IPS-NIHi7 (cell line): ENCODE measurements at regions not wholly inside any gene's neighbourhood (a gene's known extent, or its start where the extent isn't known, plus 50 kb on each side); places are given as distances from the start of the nearest gene placed in this dataset.

Experiments used
- DNase-seq: peaks from one replicate; pipeline ENCODE4 v3.0.0; 2012; ENCODE audit warnings: mixed read lengths; ENCODE audit errors: extremely low spot score

DNA sequence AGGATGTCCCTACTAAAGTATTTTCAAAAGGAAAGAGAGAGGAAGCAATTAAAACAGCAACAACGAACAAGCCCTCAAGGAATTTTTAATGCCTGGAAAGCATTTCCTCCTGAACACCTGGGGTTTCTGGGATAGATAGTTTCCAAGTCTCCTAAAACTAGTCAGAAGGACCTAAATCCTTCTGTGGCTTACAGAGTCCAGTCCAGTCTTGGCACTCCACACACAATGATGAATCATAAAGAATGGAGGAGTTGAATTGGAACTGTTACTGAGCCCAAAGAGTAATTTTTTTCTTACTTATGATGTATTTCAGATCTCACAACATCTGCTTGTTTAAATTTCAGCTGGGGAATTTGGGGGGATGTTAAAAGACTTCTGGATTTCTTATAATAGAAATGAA lies 144.6 kb upstream of the SETBP1 start:
- DNase-seq = no peak

GRCh38 chr18:44536619-44537018 lies 144.1 kb upstream of the SETBP1 start:
- DNase-seq = no peak

DNA sequence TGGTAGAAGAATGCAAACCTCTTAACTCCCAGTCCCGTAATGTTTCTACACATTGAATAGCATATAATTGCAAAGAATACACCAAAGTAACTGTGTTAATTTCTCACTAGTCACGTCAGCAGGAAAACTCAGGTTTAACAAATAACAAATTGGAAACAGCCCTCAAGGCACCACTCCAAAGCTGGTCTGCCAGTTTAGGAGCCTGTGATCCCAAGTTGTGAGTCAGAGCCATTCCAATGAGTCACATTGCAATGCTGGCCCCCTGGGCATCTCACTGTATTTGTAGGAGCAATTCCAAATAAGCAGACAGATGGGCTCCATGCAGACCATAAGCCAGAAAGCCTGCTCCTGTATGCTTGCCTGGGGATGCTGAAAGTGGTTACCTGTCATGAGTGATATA lies 143.2 kb upstream of the SETBP1 start:
- DNase-seq = peak; percentile 37

GRCh38 chr18:44539926-44540325 lies 140.8 kb upstream of the SETBP1 start:
- DNase-seq = no peak

DNA sequence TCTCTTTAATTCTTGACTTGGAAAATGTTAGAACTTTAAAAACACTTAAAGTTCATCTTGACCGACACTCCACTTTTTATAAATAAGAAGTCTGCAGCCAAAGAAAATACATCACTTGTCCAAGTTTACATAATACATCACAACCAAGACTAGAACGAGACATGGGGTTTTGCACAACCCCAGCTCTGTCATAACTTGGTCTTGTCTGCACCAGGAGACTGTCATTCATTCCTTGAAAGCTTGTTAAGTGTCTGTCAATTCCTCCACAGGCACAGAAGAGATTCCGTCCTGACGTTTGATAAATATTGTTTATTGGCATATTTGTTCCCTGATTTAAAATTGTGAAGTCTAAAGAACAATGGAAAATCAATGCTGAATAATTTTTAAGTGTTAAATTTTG lies 139.5 kb upstream of the SETBP1 start:
- DNase-seq = no peak

DNA sequence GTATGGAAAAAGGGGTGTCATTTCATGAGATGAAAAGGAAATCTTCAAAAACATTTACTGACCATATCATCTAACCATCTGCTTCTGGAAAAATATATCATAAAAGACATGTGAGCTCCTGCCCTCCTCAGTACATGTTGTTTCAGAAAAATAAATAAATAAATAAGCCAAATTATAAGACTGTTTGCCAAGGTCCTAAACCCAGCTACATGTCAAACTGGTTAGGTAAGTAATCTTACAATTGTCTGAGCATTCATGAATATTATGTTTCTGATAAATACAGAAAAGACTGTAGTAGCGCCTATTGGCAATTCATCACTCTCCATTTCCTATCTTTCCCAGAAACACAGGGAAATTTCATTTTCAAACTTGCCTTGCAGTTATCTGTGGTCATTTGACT lies 138.9 kb upstream of the SETBP1 start:
- no peak for DNase-seq

DNA sequence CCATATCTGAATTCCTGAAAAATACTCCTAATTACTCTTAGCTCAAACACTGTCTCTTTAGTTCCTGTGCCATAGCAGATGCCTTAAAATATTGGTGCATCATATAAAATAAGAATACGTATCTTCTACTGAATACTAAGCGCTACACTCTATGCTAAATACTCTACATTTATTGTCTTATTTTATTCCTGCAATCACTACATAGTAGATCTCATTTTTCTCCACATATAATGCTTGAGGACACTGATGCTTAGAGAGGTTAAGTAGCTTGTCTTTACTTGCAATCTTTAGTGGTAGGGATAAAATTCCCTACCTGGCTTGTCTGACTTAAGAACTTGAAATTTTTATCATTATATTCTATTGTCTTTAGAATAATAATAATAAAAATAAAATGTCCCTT lies 137.3 kb upstream of the SETBP1 start:
- no peak for DNase-seq

- DNase-seq = no peak
Observed at GRCh38 chr18:44545359-44545985, 135.2 kb upstream of the SETBP1 start.

DNA sequence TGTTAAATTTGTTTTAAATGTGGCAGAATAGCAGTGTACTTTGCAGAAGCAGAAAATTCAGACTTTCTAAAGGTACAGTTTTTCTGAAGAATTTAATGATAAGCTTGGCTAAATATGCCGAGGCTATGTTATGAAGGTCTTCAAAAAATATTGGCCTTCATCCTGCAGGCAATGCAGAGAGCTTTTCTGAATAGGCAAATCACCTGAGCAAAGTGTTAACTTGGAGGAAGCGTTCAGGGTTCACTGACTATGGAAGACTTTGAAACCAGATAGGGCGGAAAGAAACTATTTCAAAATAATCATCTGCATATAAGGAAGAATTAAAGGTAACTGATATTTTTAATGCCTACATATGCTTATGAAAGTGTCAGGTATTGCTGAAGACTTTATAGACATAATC lies 133.7 kb upstream of the SETBP1 start:
- no peak for DNase-seq

DNA sequence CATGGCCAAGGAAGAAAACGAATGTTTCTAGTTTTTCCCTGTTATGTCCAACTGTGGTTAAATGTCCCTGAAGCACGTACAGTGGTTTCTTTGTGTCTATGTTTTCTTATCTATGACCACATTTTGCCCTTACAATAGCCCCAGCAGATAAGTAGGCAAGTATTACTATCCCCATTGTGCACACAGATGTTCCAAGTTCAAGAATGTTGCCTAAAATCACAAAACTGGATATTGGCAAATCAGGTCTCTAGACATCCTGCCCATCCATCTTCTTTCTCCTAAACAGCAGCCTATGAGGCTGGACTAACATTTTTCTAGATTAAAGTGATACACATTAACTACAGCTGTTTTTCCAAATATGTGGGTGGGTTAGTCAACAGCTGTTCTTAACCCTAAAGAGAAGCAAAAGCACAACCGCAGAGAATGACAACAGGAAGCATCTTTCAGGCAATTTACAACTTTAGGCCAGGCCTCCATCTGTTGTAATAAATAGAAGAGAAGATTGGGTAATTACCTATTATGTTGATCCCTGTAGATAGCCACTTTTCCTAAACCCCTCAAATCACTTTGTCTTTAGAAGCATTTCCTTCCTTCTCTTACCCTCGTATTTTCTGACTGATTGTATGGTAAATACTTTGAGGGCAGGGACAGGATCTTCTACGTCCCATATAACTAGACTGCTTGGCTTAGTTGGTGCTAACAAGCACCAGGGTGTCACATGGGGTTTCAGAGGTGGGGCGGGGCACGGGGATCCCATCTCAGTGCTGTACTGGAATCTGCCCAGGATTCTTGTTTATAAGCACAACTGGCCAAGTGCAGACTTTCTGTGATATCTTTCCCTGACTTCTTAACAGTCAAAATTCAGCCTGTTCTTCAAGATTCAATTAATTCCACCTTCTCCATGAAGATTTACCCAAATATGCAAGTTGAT lies 132.1 kb upstream of the SETBP1 start:
- no peak for DNase-seq

DNA sequence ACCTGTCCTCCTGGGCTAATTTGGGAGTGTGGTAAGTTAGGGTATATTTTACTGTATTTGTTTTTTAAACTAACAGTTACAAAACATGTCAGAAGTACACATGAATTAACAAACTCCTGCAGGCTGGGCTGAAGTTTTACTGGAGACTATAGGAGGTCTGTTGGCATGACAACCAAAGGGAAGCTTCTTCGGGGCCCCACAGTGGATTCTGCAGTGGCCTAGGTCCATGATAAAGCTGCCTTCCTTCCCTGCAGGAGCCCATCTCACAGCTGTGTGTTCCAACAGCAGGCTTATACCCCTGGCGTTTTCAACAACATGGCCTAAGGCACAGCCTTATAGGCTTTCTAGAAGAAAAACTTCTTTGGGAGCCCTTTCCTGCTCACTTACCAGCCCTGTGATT lies 128.0 kb upstream of the SETBP1 start:
- peak; percentile 64 for DNase-seq

- DNase-seq = no peak
Observed at GRCh38 chr18:44556296-44556695, 124.4 kb upstream of the SETBP1 start.

DNA sequence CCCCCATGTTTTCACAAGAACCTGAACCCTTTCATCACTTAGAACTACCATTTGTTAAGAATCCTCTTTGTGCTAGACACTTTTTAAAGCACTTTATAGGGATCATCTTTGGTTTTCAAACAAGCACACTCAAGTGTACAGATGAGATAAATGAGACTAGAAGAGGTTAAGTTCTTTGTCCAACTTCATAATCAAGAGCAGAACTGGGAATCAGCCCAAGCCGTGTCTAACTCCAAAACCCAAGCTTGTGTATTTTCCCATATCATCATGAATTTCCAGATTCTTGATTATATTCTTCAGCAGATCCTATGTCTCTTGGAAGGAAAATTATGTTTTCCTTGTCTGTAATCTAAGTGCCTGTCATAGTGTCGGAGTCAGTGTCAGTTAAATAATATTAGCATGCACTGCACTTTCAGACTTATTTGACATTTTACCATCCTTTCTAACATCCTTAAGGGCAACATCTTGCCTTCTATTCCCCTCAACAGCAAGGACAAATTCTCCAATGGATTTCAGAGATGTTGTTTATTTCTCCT lies 123.0 kb upstream of the SETBP1 start:
- no peak for DNase-seq

DNA sequence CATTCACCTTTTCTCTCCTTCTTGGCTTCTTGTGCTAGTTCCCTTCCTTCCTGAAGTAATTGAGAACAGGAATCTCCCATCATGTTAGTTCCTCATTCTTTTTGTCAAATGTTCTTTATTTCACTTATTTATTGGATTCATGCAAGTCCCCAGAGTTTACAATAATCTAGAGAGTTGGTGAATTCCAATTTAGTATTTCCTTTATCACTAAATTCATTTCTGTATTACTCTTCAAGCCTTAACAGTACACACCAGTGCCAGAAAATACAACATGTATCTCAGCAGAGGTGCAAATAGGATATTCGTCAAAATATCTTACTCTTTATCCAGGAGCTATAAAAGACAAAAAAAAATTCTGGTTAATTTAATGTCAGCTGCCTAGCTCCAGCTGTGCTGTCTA lies 121.9 kb upstream of the SETBP1 start:
- DNase-seq = no peak

GRCh38 chr18:44562986-44563385 lies 117.7 kb upstream of the SETBP1 start:
- DNase-seq = no peak

DNA sequence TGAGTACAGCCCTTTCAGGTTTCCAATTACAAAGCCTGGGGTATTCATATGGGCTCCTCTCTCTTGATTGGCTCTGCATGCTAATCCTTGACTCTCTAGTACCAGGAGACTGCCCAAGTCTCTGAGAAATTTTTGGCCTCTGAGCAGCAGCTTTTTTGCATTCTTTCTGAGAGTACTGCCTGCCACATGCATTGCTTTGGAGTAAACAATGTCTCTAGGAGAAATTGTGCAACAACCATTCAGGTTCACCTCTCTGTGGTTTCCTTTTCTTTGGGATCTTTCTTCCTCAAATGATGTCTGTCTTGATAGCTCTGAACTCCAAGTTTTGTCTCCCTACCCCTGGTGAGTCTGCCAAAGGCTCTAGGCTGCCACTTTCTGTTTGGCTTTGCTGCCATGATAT lies 115.8 kb upstream of the SETBP1 start:
- no peak for DNase-seq

DNA sequence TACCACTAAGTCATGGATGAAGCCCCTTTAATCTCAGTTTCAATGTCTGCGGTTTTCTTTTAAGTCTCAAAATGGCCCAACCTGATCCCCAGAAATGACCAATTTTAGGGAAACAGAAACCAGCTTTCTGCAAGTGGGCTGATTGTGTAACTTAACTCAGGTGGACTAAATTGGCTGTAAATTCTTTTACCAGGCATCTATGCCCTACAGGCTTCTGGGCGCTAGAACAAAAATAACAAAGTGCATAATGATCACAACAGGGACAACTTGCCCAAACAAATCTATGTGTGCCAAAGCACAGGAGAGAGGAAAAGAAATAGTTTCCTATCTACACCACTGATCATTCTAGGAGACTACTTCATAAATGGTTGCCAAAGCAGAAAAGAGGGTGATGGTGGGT lies 112.3 kb upstream of the SETBP1 start:
- no peak for DNase-seq

DNA sequence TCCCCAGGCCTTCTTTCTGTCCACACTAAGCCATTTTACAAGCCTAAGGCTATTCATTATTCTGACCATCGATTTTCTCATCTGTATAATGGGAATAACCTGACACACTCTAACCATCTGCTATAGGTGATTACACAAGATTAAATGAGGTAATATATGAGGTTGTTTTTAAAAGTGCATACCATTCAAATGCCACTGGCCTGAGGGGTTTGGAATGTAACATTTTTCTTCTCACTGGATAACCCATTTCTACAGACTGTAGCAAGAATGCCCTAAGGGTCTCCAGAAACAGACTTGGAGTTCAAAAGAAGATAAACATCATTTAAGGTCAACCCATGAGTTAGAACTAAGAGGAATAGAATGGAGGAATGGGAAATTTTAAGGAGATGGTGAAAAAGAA lies 111.7 kb upstream of the SETBP1 start:
- DNase-seq = no peak

DNA sequence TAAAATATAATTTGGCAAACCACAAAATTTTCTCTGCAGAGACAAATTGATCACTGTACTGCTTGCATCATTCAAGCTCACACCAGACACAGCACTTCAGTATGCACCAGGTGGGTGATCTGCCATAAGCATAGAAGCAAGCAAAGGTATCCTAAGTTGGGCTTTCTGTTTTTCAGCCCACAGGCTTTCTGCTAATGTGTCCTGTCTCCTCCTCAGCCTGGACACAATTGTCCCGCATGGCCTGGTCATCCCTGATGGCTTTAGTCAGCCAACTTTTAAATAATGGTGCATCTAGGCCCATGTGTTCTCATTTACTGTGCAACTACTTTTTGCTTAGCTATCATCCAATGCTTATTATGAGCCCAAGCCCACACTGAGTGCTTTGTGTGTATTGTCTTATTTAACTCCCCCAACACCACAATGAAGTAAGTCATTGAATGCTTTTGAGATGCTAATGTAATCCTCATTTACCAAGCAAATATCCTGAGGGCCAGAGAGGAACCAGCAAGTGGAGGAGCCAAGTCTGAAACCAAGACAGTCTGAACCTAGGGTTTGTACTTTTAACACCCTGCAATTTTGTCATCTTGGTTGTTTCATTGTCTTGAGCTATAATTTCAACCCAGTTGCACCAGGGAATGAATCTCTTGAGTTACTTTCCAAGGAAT lies 111.2 kb upstream of the SETBP1 start:
- DNase-seq = no peak

DNA sequence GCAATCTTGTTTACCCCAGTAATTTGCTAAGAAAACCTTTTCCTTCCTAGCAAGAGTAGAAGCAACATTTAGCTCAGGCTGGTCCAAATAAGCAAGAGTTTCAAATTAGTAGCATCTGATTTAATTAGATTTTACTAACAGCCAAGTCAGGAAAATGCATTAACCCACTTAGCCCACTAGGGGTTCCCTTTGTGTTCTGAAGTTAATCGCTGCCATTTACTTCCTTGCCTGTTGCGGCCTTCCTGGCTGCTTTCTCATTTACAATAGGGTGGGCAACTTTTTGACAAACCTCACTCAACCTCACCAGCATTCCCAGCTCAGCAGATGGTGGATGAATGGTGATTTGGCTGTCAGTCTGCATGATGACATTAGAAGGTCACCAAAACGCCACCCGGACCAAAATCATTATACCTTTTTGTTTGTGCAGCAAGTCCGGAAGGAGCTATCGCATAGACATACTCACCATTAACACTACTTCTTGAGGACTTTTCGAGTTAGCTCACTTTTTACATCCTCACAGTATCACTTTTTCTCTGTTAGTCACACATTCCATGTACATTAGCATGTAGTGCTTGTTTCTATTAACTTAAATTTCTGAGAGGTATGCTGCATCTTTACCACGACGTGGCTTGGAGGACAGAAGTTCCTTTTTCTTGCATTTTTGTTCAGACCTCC lies 101.5 kb upstream of the SETBP1 start:
- DNase-seq = peak; percentile 68

DNA sequence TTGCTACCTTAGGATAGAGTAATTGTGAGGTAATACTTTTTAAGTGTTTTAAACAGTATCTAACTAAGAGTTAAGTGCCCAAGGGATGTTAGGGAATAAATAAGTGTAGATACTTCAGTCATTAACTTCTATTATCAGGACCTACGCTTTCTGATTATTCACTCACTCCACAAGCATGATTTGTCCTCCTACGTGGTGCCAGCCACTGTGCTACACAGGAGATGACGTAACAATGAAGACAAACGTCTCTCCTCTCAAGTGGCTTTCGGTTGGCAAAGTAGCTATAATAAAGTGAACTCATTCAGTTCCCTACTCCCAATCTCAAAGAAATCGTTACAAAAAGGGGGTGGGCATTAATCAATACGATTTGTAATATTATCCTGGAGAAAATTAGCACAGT lies 100.9 kb upstream of the SETBP1 start:
- no peak for DNase-seq

GRCh38 chr18:44580159-44580558 lies 100.5 kb upstream of the SETBP1 start:
- no peak for DNase-seq
